ENCODE measurements at regions not wholly inside any gene's neighbourhood (a gene's known extent, or its start where the extent isn't known, plus 50 kb on each side); places are given as distances from the start of the nearest gene placed in this dataset.
A peak's percentile ranks its signal among the peaks of the same experiment; 100 is the strongest.

- H3K4me1 Mint-ChIP-seq (ENCODE audit: insufficient read depth, unreplicated experiment) = no peaks in the 10 kb centered on the region
- H3K9me3 Mint-ChIP-seq (ENCODE audit: unreplicated experiment) = no peaks in the 10 kb centered on the region
- ChIA-PET POLR2A (no interaction called here), CTCF (interaction anchor here (1.3 kb wide), 1 partner anchor 99 kb away, joined by 3 read pairs; no protein-coding TSS in a partner anchor)
- H3K27me3 Mint-ChIP-seq (ENCODE audit: insufficient read depth, unreplicated experiment) = no peaks in the 10 kb centered on the region
- DNase-seq (ENCODE audit: unreplicated experiment) = no peak
- H3K27ac Mint-ChIP-seq (ENCODE audit: low read depth, unreplicated experiment) = no peak overlapping the region
- intact Hi-C loops (cut with micrococcal nuclease) = no loop called here
- no TSS peak for BruUV-seq (replicated peaks)
- H3K4me3 Mint-ChIP-seq (ENCODE audit: unreplicated experiment) = no peak overlapping the region
- H3K36me3 Mint-ChIP-seq (ENCODE audit: insufficient read depth, unreplicated experiment) = no peaks in the 10 kb centered on the region
- no peak for TF ChIP-seq CTCF (IDR thresholded peaks at IDR 0.05; ENCODE audit: unreplicated experiment)
Observed at GRCh38 chr15:37756407-37756806, 178.0 kb upstream of the TMCO5A start.

GRCh38 chr15:37758412-37758811 is 176.0 kb upstream of the TMCO5A start:
- H3K4me3 Mint-ChIP-seq (ENCODE audit: unreplicated experiment) = no peak overlapping the region
- BruUV-seq (replicated peaks) = no TSS peak
- H3K4me1 Mint-ChIP-seq (ENCODE audit: insufficient read depth, unreplicated experiment) = no peaks in the 10 kb centered on the region
- ChIA-PET POLR2A (no interaction called here), CTCF (no interaction called here)
- no peaks in the 10 kb centered on the region for H3K27me3 Mint-ChIP-seq (ENCODE audit: insufficient read depth, unreplicated experiment)
- intact Hi-C loops (cut with micrococcal nuclease) = no loop called here
- no peak overlapping the region for H3K27ac Mint-ChIP-seq (ENCODE audit: low read depth, unreplicated experiment)
- DNase-seq (ENCODE audit: unreplicated experiment) = no peak
- H3K9me3 Mint-ChIP-seq (ENCODE audit: unreplicated experiment) = no peaks in the 10 kb centered on the region
- no peaks in the 10 kb centered on the region for H3K36me3 Mint-ChIP-seq (ENCODE audit: insufficient read depth, unreplicated experiment)
- TF ChIP-seq CTCF (IDR thresholded peaks at IDR 0.05; ENCODE audit: unreplicated experiment) = no peak

GRCh38 chr15:37764733-37765191 is 169.7 kb upstream of the TMCO5A start:
- no peaks in the 10 kb centered on the region for H3K9me3 Mint-ChIP-seq (ENCODE audit: unreplicated experiment)
- no TSS peak for BruUV-seq (replicated peaks)
- ChIA-PET POLR2A (no interaction called here), CTCF (interaction anchor here (0.7 kb wide), 3 partner anchors 16 to 136 kb away, joined by 3 to 5 read pairs (median 4); no protein-coding TSS in a partner anchor)
- no peaks in the 10 kb centered on the region for H3K36me3 Mint-ChIP-seq (ENCODE audit: insufficient read depth, unreplicated experiment)
- peak; percentile 34 for TF ChIP-seq CTCF (IDR thresholded peaks at IDR 0.05; ENCODE audit: unreplicated experiment)
- no peak overlapping the region for H3K4me3 Mint-ChIP-seq (ENCODE audit: unreplicated experiment)
- DNase-seq (ENCODE audit: unreplicated experiment) = peak; percentile 63
- H3K4me1 Mint-ChIP-seq (ENCODE audit: insufficient read depth, unreplicated experiment) = no peaks in the 10 kb centered on the region
- no peak overlapping the region for H3K27ac Mint-ChIP-seq (ENCODE audit: low read depth, unreplicated experiment)
- intact Hi-C loops (cut with micrococcal nuclease) = loop anchor here (2.0 kb wide), 1 partner anchor 116 kb away; no protein-coding TSS in a partner anchor
- peaks cover 11% of the 10 kb centered on the region for H3K27me3 Mint-ChIP-seq (ENCODE audit: insufficient read depth, unreplicated experiment)

- Mint-ChIP-seq H3K36me3 (ENCODE audit: insufficient read depth, unreplicated experiment) (no peaks in the 10 kb centered on the region), H3K27me3 (ENCODE audit: insufficient read depth, unreplicated experiment) (peaks cover 11% of the 10 kb centered on the region), H3K4me3 (ENCODE audit: unreplicated experiment) (no peak overlapping the region), H3K9me3 (ENCODE audit: unreplicated experiment) (no peaks in the 10 kb centered on the region), H3K4me1 (ENCODE audit: insufficient read depth, unreplicated experiment) (no peaks in the 10 kb centered on the region), H3K27ac (ENCODE audit: low read depth, unreplicated experiment) (no peak overlapping the region)
- BruUV-seq (replicated peaks) = no TSS peak
- intact Hi-C loops (cut with micrococcal nuclease) = loop anchor here (2.0 kb wide), 1 partner anchor 115 kb away; no protein-coding TSS in a partner anchor
- TF ChIP-seq CTCF (IDR thresholded peaks at IDR 0.05; ENCODE audit: unreplicated experiment) = no peak
- POLR2A ChIA-PET = interaction anchor here (1.5 kb wide), 1 partner anchor 37 kb away, joined by 4 read pairs; no protein-coding TSS in a partner anchor
- CTCF ChIA-PET = interaction anchor here (0.9 kb wide), 1 partner anchor 125 kb away, joined by 3 read pairs; no protein-coding TSS in a partner anchor
- no peak for DNase-seq (ENCODE audit: unreplicated experiment)
Observed at GRCh38 chr15:37765786-37766185, 168.7 kb upstream of the TMCO5A start.
